Neural crest cell (in vitro differentiated cells): ENCODE measurements at regions not wholly inside any gene's neighbourhood (a gene's known extent, or its start where the extent isn't known, plus 50 kb on each side); places are given as distances from the start of the nearest gene placed in this dataset.

Source experiments
- DNase-seq: peaks from one replicate; pipeline ENCODE4 v3.0.0; 2021; ENCODE audit warnings: low read depth, mixed read lengths, low spot score
- H3K27ac Mint-ChIP-seq: one replicate; pipeline ENCODE4 v1.8.0; 2021; ENCODE audit warnings: mild to moderate bottlenecking, mixed read lengths; ENCODE audit not compliant: unreplicated experiment
- H3K27me3 Mint-ChIP-seq: 2 replicates; pipeline ENCODE4 v1.8.0; 2021; ENCODE audit warnings: low read depth, mild to moderate bottlenecking, mixed read lengths
- H3K36me3 Mint-ChIP-seq: 2 replicates; pipeline ENCODE4 v1.8.0; 2021; ENCODE audit warnings: low read depth, mild to moderate bottlenecking, mixed read lengths
- H3K4me1 Mint-ChIP-seq: 2 replicates; pipeline ENCODE4 v1.8.0; 2021; ENCODE audit warnings: mixed read lengths
- H3K4me3 Mint-ChIP-seq: one replicate; pipeline ENCODE4 v1.8.0; 2021; ENCODE audit warnings: mild to moderate bottlenecking, mixed read lengths
- H3K9me3 Mint-ChIP-seq: 2 replicates; pipeline ENCODE4 v1.8.0; 2021; ENCODE audit warnings: mixed read lengths
- TF ChIP-seq, protein P1 (sequence below): fragments of 200-600 bp; sonication (generic); conservative IDR thresholded peaks from 2 replicates; pipeline ENCODE4 v1.5.0; 2021; ENCODE audit warnings: antibody characterized with exemption, mild to moderate bottlenecking

DNA sequence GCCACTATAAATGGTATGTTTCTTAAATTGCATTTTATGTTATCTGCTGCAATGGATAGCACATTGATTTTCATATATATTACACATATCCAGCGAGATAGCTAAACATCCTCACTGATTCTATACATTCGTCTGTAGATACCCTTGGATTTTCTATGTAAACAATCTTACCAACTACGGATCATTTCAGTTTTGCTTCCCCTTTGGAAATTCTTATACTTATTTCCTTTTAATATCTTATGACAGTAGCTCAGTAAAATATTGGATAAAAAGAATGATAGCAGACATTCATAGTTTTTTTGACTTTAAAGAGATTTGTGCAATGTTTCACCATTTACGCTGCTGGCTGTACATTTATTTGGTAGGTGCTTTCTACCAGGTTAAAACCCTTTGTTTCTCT lies 254.9 kb downstream of the SYK start:
- DNase-seq: no peak
- Mint-ChIP-seq H3K36me3 (no peaks in the 10 kb centered on the region), H3K9me3 (no peaks in the 10 kb centered on the region), H3K4me1 (no peaks in the 10 kb centered on the region), H3K27me3 (peaks cover 4% of the 10 kb centered on the region), H3K27ac (no peak overlapping the region), H3K4me3 (no peak overlapping the region)
- TF ChIP-seq, protein P1, sequence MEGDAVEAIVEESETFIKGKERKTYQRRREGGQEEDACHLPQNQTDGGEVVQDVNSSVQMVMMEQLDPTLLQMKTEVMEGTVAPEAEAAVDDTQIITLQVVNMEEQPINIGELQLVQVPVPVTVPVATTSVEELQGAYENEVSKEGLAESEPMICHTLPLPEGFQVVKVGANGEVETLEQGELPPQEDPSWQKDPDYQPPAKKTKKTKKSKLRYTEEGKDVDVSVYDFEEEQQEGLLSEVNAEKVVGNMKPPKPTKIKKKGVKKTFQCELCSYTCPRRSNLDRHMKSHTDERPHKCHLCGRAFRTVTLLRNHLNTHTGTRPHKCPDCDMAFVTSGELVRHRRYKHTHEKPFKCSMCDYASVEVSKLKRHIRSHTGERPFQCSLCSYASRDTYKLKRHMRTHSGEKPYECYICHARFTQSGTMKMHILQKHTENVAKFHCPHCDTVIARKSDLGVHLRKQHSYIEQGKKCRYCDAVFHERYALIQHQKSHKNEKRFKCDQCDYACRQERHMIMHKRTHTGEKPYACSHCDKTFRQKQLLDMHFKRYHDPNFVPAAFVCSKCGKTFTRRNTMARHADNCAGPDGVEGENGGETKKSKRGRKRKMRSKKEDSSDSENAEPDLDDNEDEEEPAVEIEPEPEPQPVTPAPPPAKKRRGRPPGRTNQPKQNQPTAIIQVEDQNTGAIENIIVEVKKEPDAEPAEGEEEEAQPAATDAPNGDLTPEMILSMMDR: no peak

DNA sequence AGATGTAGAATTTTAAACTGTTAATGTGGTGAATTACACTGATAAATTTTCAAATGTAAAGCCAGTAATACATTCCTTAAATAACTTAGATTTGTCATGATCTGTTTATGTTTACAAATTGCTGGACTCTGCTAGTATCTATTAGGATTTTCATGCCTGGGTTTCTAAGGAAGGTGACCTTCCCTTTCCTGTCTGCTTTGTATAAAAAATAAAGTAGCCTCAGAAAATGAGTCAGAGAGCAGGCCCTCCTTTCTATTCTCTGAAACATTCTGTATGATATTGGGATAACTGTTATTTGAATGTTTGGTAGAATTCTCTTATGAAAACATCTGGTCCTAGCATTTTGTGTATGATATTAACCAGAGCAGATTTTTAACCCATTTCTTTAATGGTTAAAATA lies 255.3 kb downstream of the SYK start:
- Mint-ChIP-seq H3K27ac (no peak overlapping the region), H3K4me1 (no peaks in the 10 kb centered on the region), H3K9me3 (no peaks in the 10 kb centered on the region), H3K36me3 (no peaks in the 10 kb centered on the region), H3K27me3 (peaks cover 4% of the 10 kb centered on the region), H3K4me3 (no peak overlapping the region)
- no peak for DNase-seq
- TF ChIP-seq, protein P1: no peak

DNA sequence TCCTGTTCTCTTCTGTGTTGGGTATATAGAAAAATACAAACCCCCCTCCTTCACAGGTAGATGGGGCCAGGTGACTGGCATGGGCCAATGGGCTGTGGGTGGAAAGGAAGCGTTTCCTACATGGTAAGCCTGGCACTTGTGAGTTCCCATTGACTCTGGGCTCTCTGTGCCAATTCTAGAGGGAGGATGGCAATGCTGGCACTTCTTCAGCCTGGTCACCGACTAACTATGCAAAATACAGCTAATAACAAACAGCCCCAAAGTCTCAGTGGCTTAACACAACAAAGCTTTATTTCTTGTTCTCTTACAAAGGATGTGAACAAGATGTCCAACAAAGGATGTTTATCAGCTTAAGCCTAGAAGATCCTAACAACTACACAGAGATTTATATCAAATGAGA lies 258.1 kb downstream of the SYK start:
- Mint-ChIP-seq H3K4me1 (no peaks in the 10 kb centered on the region), H3K4me3 (no peak overlapping the region), H3K27ac (no peak overlapping the region), H3K27me3 (no peaks in the 10 kb centered on the region), H3K36me3 (no peaks in the 10 kb centered on the region), H3K9me3 (no peaks in the 10 kb centered on the region)
- no peak for DNase-seq
- TF ChIP-seq, protein P1: no peak

DNA sequence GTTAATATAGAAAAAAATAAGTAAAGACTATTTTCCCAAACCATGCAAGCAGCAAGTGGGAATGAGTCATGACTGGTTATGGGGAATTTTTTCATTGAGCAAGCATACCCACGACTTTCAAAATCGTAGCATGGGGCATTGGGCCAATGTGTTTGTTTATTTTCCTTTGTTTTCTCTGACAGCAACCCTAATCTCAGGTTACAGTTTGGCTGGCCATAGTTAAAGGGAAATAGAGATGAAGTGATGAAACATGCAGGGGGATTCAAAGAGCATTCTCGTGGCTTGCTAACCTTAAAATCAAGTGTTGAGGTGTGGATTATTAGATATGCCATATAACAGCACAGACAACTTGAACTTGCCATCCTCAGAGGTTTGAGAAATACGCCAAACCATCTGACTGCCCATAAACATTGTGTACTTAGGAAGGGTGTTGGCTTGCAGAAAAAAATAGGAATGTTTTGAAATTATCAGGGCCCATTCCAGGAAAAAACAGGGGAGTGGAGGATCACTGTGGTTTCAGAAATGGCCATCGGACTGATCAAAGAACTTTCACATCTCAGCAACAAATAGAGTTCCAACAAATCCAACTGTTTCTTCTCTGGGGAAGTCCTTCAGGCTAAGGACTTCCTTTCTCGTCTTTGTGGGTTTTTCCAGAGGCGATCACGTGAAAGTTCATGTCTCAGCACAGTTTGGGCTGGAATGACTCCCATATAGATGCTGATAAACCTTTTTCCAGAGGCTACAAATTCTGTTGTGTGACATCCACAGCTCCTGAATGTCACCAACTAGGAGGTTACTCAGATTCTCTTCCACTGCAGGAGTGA lies 259.1 kb downstream of the SYK start:
- no peak for DNase-seq
- H3K36me3 Mint-ChIP-seq: no peaks in the 10 kb centered on the region
- TF ChIP-seq, protein P1: no peak
- no peak overlapping the region for H3K27ac Mint-ChIP-seq
- H3K4me3 Mint-ChIP-seq: no peak overlapping the region
- no peaks in the 10 kb centered on the region for H3K9me3 Mint-ChIP-seq
- no peaks in the 10 kb centered on the region for H3K4me1 Mint-ChIP-seq
- H3K27me3 Mint-ChIP-seq: no peaks in the 10 kb centered on the region

DNA sequence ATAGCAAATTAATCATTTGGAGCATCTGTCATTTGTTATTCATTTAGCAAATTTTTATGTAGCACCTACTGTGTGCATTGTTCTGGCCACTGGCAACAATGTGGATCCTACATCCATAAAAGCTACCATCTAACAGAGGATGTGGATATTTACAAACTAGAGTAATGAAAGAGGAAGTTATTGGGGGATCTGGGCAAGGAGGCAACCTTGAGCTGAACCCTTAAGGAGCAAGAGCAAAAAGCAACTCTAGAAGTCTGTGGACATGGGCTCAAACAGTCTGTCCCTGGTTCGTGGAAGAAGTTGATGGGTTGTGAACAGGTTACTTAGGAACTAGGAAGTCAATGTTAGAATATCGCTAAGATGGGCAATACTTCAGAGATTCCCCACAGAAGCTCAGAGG lies 259.9 kb downstream of the SYK start:
- Mint-ChIP-seq H3K27ac (no peak overlapping the region), H3K36me3 (no peaks in the 10 kb centered on the region), H3K4me3 (no peak overlapping the region), H3K4me1 (no peaks in the 10 kb centered on the region), H3K9me3 (peaks cover 2% of the 10 kb centered on the region), H3K27me3 (no peaks in the 10 kb centered on the region)
- no peak for DNase-seq
- TF ChIP-seq, protein P1: no peak
